ENCODE measurements at regions not wholly inside any gene's neighbourhood (a gene's known extent, or its start where the extent isn't known, plus 50 kb on each side); places are given as distances from the start of the nearest gene placed in this dataset.

GRCh38 chr10:88113232-88113631 is 249.8 kb downstream of the PTEN start:
- H3K4me1 ChIP-seq (ENCODE audit: low read depth), result no peaks in the 10 kb centered on the region
- peak in 1 of 2 donors; percentile 81 for DNase-seq (ENCODE audit: low read depth in 1 of 2, low spot score in 1 of 2)
- no peaks in the 10 kb centered on the region for H3K27me3 ChIP-seq
- no peaks in the 10 kb centered on the region for H3K9me3 ChIP-seq (ENCODE audit: low read depth)
- no peak for TF ChIP-seq CTCF (IDR thresholded peaks at IDR 0.05; ENCODE audit: low read depth, low read length)
- no peak overlapping the region for H3K4me3 ChIP-seq
- H3K36me3 ChIP-seq, result no peaks in the 10 kb centered on the region
- H3K27ac ChIP-seq, result no peak overlapping the region

GRCh38 chr10:88113657-88114272 is 250.3 kb downstream of the PTEN start:
- DNase-seq (ENCODE audit: low read depth in 1 of 2, low spot score in 1 of 2), result no peak
- no peaks in the 10 kb centered on the region for H3K36me3 ChIP-seq
- no peak overlapping the region for H3K4me3 ChIP-seq
- H3K27me3 ChIP-seq, result no peaks in the 10 kb centered on the region
- H3K9me3 ChIP-seq (ENCODE audit: low read depth), result no peaks in the 10 kb centered on the region
- H3K4me1 ChIP-seq (ENCODE audit: low read depth), result no peaks in the 10 kb centered on the region
- TF ChIP-seq CTCF (IDR thresholded peaks at IDR 0.05; ENCODE audit: low read depth, low read length), result no peak
- H3K27ac ChIP-seq, result no peak overlapping the region

GRCh38 chr10:88114368-88114767 is 250.9 kb downstream of the PTEN start:
- peak; percentile 47 for TF ChIP-seq CTCF (IDR thresholded peaks at IDR 0.05; ENCODE audit: low read depth, low read length)
- Histone ChIP-seq H3K27me3 (no peaks in the 10 kb centered on the region), H3K27ac (no peak overlapping the region), H3K4me3 (no peak overlapping the region), H3K9me3 (ENCODE audit: low read depth) (no peaks in the 10 kb centered on the region), H3K36me3 (no peaks in the 10 kb centered on the region), H3K4me1 (ENCODE audit: low read depth) (no peaks in the 10 kb centered on the region)
- peak; percentile 39 to 57 for DNase-seq (ENCODE audit: low read depth in 1 of 2, low spot score in 1 of 2)

- Histone ChIP-seq H3K4me3 (no peak overlapping the region), H3K36me3 (no peaks in the 10 kb centered on the region), H3K4me1 (ENCODE audit: low read depth) (no peaks in the 10 kb centered on the region), H3K9me3 (ENCODE audit: low read depth) (no peaks in the 10 kb centered on the region), H3K27ac (no peak overlapping the region), H3K27me3 (no peaks in the 10 kb centered on the region)
- no peak for DNase-seq (ENCODE audit: low read depth in 1 of 2, low spot score in 1 of 2)
- TF ChIP-seq CTCF (IDR thresholded peaks at IDR 0.05; ENCODE audit: low read depth, low read length), result no peak
Measured at GRCh38 chr10:88115407-88115806, 252.0 kb downstream of the PTEN start.

DNA sequence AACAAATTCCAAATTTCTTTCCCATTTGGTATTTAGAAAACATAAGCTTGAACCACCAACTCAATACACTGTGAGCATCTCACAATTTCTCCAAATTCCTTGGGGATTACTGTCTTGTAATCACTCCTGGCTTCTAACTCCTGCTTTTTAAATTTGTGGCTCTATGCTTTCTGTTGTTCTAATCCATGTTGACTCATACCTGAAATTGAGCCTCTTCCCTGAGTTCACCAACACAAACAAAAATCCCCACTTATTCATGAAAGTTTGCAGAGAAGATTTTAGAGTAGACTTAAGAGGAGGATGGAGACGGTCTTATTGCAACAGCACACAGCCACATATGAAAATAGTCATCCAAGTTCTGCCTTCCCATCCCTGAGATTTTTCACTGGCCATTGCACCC is 252.5 kb downstream of the PTEN start:
- Histone ChIP-seq H3K4me1 (ENCODE audit: low read depth) (no peaks in the 10 kb centered on the region), H3K4me3 (no peak overlapping the region), H3K9me3 (ENCODE audit: low read depth) (no peaks in the 10 kb centered on the region), H3K27ac (no peak overlapping the region), H3K27me3 (no peaks in the 10 kb centered on the region), H3K36me3 (no peaks in the 10 kb centered on the region)
- TF ChIP-seq CTCF (IDR thresholded peaks at IDR 0.05; ENCODE audit: low read depth, low read length), result no peak
- no peak for DNase-seq (ENCODE audit: low read depth in 1 of 2, low spot score in 1 of 2)
